Inferior parietal cortex (tissue), 1 donor: ENCODE measurements at regions not wholly inside any gene's neighbourhood (a gene's known extent, or its start where the extent isn't known, plus 50 kb on each side); places are given as distances from the start of the nearest gene placed in this dataset.
"Not testable (repeated sequence)": the region's sequence is repeated elsewhere in the genome, so short reads cannot be mapped to it uniquely, and the experiment has no call there.

Source experiments
- DNase-seq: peaks from one replicate; pipeline ENCODE4 v3.0.0-alpha.2; 2016; ENCODE audit errors: extremely low spot score

DNA sequence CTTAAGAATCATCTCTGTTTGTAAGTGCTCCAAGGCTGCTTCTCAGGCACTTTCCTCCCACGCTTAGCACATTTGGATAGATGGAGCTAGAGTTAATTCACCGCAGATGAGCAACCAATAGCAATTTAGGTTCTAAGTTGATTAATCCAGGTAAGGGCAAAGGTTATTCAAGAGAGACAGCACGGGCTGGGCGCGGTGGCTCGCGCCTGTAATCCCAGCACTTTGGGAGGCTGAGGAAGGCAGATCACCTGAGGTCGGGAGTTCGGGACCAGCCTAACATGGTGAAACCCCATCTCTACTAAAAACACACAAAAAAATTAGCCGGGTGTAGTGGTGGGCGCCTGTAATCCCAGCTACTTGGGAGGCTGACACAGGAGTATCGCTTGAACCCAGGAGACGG lies 54.5 kb upstream of the UNC13C start:
- DNase-seq = not testable (repeated sequence)

- no peak for DNase-seq
Observed at GRCh38 chr15:53918180-53919079, 59.8 kb upstream of the UNC13C start.

GRCh38 chr15:53917109-53917508 lies 61.1 kb upstream of the UNC13C start:
- DNase-seq = no peak

- DNase-seq = no peak
Observed at GRCh38 chr15:53911431-53911830, 66.8 kb upstream of the UNC13C start.

DNA sequence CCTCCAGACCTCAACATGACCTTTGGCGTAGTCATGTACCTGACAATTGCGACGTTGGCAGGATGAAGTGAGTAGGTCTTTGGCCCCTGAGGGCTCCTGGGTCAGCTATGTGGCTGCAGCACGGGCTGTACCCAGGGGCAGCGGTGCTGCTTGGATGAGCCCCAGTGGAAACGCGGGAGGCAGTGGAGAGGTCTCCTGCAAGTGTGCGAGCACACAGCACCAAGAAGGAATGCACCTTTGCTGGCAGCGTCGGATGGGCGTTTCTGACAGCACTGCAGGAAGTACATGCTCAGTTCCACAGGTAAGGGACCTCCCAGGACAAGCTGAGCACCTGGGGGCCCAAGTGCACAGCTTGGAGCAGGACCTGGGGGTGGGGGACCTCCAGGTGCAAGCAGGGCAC lies 67.4 kb upstream of the UNC13C start:
- DNase-seq = no peak

DNA sequence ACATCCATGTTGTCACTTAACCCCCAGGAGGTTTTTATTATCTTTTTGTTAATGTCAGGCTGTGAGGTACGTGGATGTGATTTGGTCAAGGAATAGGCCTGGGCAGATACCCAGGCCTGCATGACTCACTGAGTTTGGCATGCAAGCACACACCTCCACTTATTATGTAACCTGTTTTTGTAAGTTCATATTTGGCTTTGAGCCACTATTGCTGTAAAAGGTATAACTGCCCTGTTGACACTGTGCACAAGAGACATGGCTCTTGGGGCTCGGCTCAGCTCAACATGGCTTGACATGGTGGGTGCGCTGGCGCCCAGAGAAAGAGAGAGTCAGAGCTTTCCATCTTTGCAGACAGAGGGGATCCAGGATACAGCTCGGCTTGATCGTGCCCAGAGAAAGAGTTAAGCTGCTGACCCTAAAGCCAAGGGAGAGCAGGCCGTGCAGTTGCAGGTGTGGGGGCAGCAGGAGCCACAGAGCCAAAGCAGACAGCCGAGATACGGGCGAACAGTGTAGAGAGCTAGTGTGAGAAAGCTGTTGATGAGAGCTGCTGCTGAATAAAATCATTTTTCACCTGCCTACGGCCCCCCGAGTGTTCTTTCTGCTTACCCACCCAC lies 67.9 kb upstream of the UNC13C start:
- DNase-seq = no peak

DNA sequence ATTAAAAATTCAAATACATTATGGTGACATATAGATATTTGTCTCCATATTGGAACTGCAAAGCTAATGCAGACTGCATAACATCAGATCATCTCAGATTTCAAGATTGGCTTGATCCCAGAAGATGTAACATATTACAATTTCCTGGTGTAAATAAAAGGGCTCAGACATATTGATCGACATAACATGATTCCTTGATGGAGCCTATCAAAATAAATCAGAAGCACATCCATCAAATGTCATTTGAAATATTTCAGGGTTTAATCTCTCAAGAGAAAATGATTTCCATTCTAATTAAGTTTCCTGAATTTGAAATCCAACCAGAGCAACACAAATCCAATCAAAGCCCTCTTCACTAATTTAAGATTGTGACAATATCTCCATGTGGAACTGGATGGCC lies 75.1 kb upstream of the UNC13C start:
- DNase-seq = no peak

- DNase-seq = not testable (repeated sequence)
Observed at GRCh38 chr15:53893468-53893867, 84.8 kb upstream of the UNC13C start.

DNA sequence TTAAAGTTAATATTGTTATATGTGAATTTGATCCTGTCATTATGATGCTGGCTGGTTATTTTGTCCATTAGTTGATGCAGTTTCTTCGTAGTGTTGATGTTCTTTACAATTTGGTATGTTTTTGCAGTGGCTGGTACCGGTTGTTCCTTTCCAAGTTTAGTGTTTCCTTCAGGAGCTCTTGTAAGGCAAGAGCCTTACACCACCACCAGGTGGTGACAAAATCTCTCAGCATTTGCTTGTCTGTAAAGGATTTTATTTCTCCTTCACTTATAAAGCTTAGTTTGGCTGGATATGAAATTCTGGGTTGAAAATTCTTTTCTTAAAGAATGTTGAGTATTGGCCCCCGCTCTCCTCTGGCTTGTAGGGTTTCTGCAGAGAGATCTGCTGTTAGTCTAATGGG lies 86.4 kb upstream of the UNC13C start:
- DNase-seq = not testable (repeated sequence)

DNA sequence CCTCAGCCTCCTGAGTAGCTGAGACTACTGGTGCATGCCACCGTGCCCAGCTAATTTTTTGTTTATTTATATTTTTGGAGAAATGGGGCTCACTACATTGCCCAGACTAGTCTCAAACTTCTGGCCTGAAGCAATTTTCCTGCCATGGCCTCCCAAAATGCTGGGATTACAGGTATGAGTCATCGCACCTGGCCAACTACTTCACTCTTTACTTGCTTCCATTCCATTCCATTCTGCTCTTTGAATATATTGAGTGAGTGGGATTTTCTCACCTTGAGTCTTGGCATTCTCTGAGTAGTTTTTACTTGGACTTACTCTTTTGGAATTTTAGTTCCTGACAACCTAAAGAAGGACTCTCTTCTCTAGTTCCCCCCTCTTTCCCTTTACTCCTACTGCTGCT lies 93.8 kb upstream of the UNC13C start:
- no peak for DNase-seq

DNA sequence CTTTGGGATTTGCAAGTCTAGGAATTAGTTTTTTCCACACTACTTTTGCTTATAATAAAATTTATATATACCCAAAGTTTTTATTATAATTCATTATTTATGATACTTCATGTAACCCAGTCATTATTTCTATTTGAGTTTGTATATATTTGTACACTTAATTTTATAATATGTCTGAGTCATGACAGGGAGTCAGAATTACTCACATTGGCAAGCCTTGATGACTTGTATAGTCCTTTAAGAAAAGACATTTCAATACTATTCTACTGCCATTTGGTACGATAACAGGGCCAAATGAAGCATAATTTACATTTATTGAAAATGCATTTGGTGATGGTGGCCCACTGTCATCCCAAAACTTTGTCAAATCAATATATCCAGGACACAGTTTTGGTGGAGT lies 95.9 kb upstream of the UNC13C start:
- DNase-seq = no peak

DNA sequence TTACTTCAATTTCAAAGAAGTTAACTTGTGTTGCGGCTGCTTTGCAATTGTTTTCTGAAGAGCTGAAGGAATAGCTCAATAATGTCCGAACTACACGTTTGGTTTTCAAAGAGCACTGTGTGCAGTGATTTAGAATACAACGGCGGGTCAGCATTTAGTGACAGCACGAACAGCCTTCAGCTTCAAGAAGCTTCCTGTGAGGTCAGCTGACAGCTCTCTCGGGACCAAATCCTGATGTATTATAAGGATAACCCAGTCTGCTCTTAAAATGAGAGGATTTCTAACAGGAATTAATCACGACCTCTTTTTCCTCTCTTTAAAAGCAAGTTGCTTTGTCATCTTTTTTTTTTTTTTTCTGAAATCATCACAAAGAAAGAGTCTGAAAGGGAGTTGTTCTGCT lies 97.9 kb upstream of the UNC13C start:
- DNase-seq = no peak

- DNase-seq = no peak
Observed at GRCh38 chr15:53875711-53876110, 102.5 kb upstream of the UNC13C start.

- DNase-seq = no peak
Observed at GRCh38 chr15:53875139-53875538, 103.1 kb upstream of the UNC13C start.

GRCh38 chr15:53872410-53872809 lies 105.8 kb upstream of the UNC13C start:
- DNase-seq = no peak

GRCh38 chr15:53869806-53870073 lies 108.5 kb upstream of the UNC13C start:
- DNase-seq = no peak

DNA sequence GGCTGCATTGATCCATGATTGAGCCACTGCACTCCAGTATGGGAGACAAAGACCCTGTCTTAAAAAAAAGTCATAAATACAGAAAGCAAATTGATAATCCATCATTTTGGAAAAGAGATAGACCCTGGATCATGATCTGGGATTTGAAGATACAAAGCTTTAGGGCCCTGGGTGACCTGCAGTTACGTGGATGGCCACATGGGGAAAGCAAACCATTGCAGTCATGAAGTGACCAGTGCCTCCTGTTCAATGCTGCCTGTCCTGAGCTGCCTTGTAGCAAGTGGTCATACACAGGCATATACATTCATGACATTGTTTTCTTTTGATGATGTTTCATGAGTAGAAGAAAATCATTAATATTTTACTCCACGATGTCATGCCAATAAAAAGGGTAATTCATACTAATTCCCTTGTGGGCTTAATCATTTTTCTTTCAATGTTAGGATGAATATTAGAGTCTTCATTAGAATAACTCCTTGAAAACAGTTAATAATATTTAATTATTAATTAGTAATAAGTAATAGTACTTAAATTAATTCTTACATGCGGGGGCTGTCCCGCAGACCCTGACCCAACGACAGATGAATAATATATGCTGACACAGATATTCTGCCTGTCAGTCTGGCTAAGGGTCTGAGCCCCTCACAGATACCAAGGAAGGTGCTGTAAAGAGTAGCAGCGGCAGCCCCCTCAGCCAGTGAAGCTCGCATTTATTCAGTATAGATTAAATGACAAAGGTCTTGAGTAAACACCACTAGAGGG lies 109.0 kb upstream of the UNC13C start:
- no peak for DNase-seq

- DNase-seq = no peak
Observed at GRCh38 chr15:53862386-53862785, 102.9 kb upstream of the WDR72 start.

DNA sequence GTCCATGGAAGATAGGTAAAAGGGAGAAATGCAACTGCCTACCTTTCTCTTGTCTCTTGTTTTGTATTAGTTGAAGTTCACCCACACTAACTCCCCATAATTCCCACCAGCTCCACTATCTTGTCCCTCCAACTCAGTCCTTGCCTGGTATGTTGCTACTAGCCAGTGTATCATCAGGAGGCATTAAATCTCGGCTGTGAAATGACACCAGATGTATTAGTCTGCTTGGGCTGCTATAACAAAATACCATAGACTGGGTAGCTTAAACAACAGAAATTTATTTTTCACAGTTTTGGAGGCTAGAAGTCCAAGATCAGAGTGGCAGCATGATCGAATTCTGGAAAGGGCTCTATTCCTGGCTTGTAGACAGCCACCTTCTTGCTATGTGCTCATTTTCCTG lies 102.3 kb upstream of the WDR72 start:
- no peak for DNase-seq

DNA sequence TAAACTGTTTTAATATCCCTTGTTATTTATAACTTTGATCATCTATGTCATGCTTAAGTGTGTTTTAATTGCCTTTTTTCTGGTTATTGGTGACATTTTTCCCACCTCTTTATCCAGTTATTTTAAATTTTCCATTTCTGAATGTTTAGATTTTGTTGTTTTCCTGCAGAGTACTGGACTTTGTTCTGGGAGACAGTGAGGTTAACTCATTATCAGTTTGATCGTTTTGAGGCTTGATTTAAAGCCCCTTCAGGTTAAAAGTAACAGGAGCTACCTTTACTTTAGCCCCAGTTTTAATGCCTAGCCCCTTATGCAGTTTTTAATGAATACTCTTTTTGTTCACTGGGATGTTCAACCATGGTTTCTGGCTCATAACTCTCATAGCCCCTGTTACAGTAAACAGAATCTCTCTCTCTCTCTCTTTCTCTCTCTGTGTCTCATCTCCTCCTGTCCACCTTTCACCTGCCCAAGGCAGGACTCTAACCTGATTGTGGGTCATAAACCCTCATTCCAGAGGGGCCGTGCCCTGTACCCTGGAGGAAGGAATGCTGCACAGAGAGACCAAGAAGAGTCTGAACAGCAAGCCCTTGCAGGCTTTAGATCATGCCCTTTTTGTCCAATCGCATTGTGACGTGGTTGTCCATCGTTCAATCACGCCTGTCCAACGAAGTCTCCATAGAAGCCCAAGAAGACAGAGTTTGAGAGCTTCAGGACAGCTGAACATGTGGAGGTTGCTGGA lies 91.8 kb upstream of the WDR72 start:
- no peak for DNase-seq

DNA sequence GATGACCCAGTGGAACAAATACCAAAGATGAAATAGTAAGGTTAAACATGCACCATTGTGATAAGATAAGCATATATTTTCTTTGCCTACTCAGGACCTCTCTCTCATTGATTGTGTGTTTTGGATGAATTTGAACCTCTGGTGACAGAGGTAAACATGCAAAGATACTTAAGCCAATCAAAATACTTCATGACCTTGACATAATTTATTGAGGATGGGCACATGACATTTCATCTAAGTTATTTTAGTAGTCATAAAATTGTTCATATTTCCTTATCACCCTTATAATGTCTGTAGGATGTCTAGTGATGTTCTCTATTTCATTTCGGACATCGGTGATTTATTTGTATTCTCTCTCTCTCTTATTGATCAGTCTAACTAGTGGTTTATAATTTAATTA lies 88.3 kb upstream of the WDR72 start:
- no peak for DNase-seq

GRCh38 chr15:53844634-53845033 lies 85.2 kb upstream of the WDR72 start:
- DNase-seq = no peak
